HG03196 (cell line): ENCODE measurements at regions not wholly inside any gene's neighbourhood (a gene's known extent, or its start where the extent isn't known, plus 50 kb on each side); places are given as distances from the start of the nearest gene placed in this dataset.
"Not testable (repeated sequence)": the region's sequence is repeated elsewhere in the genome, so short reads cannot be mapped to it uniquely, and the experiment has no call there.

ENCODE experiments used
- ATAC-seq: cut with Tn5 transposase; IDR thresholded peaks from one replicate; pipeline ENCODE4 v1.9.1; 2021; ENCODE audit not compliant: unreplicated experiment

- no peak for ATAC-seq
Measured at GRCh38 chr1:72969461-72969860, 687.1 kb upstream of the NEGR1 start.

GRCh38 chr1:72954943-72955342 is 672.6 kb upstream of the NEGR1 start:
- ATAC-seq, result no peak

GRCh38 chr1:72950900-72951299 is 668.6 kb upstream of the NEGR1 start:
- not testable (repeated sequence) for ATAC-seq

GRCh38 chr1:72946903-72947499 is 664.7 kb upstream of the NEGR1 start:
- no peak for ATAC-seq

- no peak for ATAC-seq
Measured at GRCh38 chr1:72942008-72942407, 659.7 kb upstream of the NEGR1 start.

GRCh38 chr1:72938408-72938807 is 656.1 kb upstream of the NEGR1 start:
- no peak for ATAC-seq

- ATAC-seq, result no peak
Measured at GRCh38 chr1:72937905-72938304, 655.6 kb upstream of the NEGR1 start.

GRCh38 chr1:72936942-72937341 is 654.6 kb upstream of the NEGR1 start:
- ATAC-seq, result no peak

GRCh38 chr1:72936151-72936740 is 653.9 kb upstream of the NEGR1 start:
- ATAC-seq, result no peak

- ATAC-seq, result no peak
Measured at GRCh38 chr1:72932025-72932424, 649.7 kb upstream of the NEGR1 start.

GRCh38 chr1:72930528-72930927 is 648.2 kb upstream of the NEGR1 start:
- ATAC-seq, result no peak

GRCh38 chr1:72918940-72919339 is 636.6 kb upstream of the NEGR1 start:
- ATAC-seq, result no peak

GRCh38 chr1:72917920-72918319 is 635.6 kb upstream of the NEGR1 start:
- no peak for ATAC-seq

- no peak for ATAC-seq
Measured at GRCh38 chr1:72915581-72915980, 633.2 kb upstream of the NEGR1 start.

GRCh38 chr1:72911656-72912055 is 629.3 kb upstream of the NEGR1 start:
- no peak for ATAC-seq

GRCh38 chr1:72896256-72896655 is 613.9 kb upstream of the NEGR1 start:
- ATAC-seq, result no peak

- ATAC-seq, result no peak
Measured at GRCh38 chr1:72892461-72892860, 610.1 kb upstream of the NEGR1 start.

- ATAC-seq, result no peak
Measured at GRCh38 chr1:72891976-72892375, 609.6 kb upstream of the NEGR1 start.

- ATAC-seq, result no peak
Measured at GRCh38 chr1:72885841-72886240, 603.5 kb upstream of the NEGR1 start.

GRCh38 chr1:72885017-72885416 is 602.7 kb upstream of the NEGR1 start:
- no peak for ATAC-seq

GRCh38 chr1:72869873-72870272 is 587.5 kb upstream of the NEGR1 start:
- no peak for ATAC-seq

- ATAC-seq, result no peak
Measured at GRCh38 chr1:72869441-72869840, 587.1 kb upstream of the NEGR1 start.

GRCh38 chr1:72851597-72851996 is 569.3 kb upstream of the NEGR1 start:
- ATAC-seq, result no peak
